Esophagus squamous epithelium (tissue), 5 donors: ENCODE measurements at regions not wholly inside any gene's neighbourhood (a gene's known extent, or its start where the extent isn't known, plus 50 kb on each side); places are given as distances from the start of the nearest gene placed in this dataset.

Experiments used
- DNase-seq: peaks from one replicate; lab custom pipeline; 2025; lab: John Stamatoyannopoulos, UW
- H3K27ac ChIP-seq, 4 donors: fragments of 200-600 bp; sonication (generic); one replicate each; pipeline ENCODE4 v1.5.1; 2016 to 2019; ENCODE audit warnings: mild to moderate bottlenecking in 1 of 4
- H3K27me3 ChIP-seq, 4 donors: fragments of 200-600 bp; sonication (generic); 1 replicate in 3 of 4; 2 replicates in 1 of 4; pipeline versions ENCODE4 v1.5.1 to v1.6.0; 2017 to 2021; ENCODE audit warnings: antibody characterized with exemption in 1 of 4
- H3K36me3 ChIP-seq, 3 donors: fragments of 200-600 bp; sonication (generic); one replicate each; pipeline ENCODE4 v1.5.1; 2016 to 2019
- H3K4me1 ChIP-seq, 3 donors: fragments of 200-600 bp; sonication (generic); one replicate each; pipeline ENCODE4 v1.5.1; 2017 to 2019
- H3K4me3 ChIP-seq, 4 donors: fragments of 200-600 bp; sonication (generic); 1 replicate in 3 of 4; 2 replicates in 1 of 4; pipeline ENCODE4 v1.5.1; 2016 to 2019; ENCODE audit warnings: mild to moderate bottlenecking in 2 of 4, moderate library complexity in 1 of 4
- H3K9me3 ChIP-seq, 3 donors: fragments of 200-600 bp; sonication (generic); one replicate each; pipeline ENCODE4 v1.5.1; 2016 to 2019
- CTCF ChIP-seq, 6 experiments: fragments of 450-650 bp in 4 of 6; fragments of 200-600 bp in 2 of 6; sonication (generic) in 2 of 6; IDR thresholded peaks; one replicate each; pipeline ENCODE4 v1.5.1; 2016 to 2019; ENCODE audit warnings: antibody characterized with exemption in 6 of 6, mild to moderate bottlenecking in 4 of 6, moderate library complexity in 4 of 6
- POLR2A ChIP-seq, 4 donors: fragments of 450-650 bp; IDR thresholded peaks; one replicate each; pipeline ENCODE4 v1.6.1; 2017; ENCODE audit warnings: antibody characterized with exemption in 4 of 4, mild to moderate bottlenecking in 4 of 4, moderate library complexity in 3 of 4
- WGBS, 2 donors: methylation state at CpG; one replicate each; pipeline ENCODE4 v1.1.5; 2018; 5-methylcytosine and 5-hydroxymethylcytosine counted together
- intact Hi-C: fragments of 100-400 bp; cut with DNase I; formaldehyde crosslinking; loops from one replicate; pipeline ENCODE4 v1.15.0; 2022
- donor health status: DM: yes; HTN: yes; CAD: no.

- TF ChIP-seq CTCF (IDR thresholded peaks at IDR 0.05) (no peak), POLR2A (IDR thresholded peaks at IDR 0.05) (no peak)
- WGBS, 2 donors: 100% methylated on average over 1 of the region's 1 CpG
- intact Hi-C loops: no loop called here
Observed at GRCh38 chr3:182233405-182233804, 521.7 kb downstream of the SOX2 start.

GRCh38 chr3:182233957-182234356, 522.2 kb downstream of the SOX2 start:
- no peak overlapping the region for H3K27ac ChIP-seq
- 48 to 54% methylated on average over 3 of the region's 3 CpGs for WGBS, 2 donors
- H3K36me3 ChIP-seq: no peaks in the 10 kb centered on the region
- H3K4me3 ChIP-seq: no peak overlapping the region
- peaks cover 0 to 5% (median 0%) of the 10 kb centered on the region in 3 donors for H3K4me1 ChIP-seq
- TF ChIP-seq CTCF (IDR thresholded peaks at IDR 0.05) (no peak), POLR2A (IDR thresholded peaks at IDR 0.05) (no peak)
- intact Hi-C loops: no loop called here
- DNase-seq: no peak
- no peaks in the 10 kb centered on the region for H3K27me3 ChIP-seq
- H3K9me3 ChIP-seq: no peaks in the 10 kb centered on the region

More at GRCh38 chr3:182233405-182233804, 521.7 kb downstream of the SOX2 start:
- Histone ChIP-seq H3K27ac (no peak overlapping the region), H3K9me3 (no peaks in the 10 kb centered on the region), H3K4me3 (no peak overlapping the region), H3K4me1 (peaks cover 0 to 5% (median 0%) of the 10 kb centered on the region in 3 donors), H3K27me3 (no peaks in the 10 kb centered on the region), H3K36me3 (no peaks in the 10 kb centered on the region)
- no peak for DNase-seq

GRCh38 chr3:182234881-182235280, 523.2 kb downstream of the SOX2 start:
- H3K36me3 ChIP-seq: no peaks in the 10 kb centered on the region
- no peaks in the 10 kb centered on the region for H3K27me3 ChIP-seq
- H3K4me1 ChIP-seq: peaks cover 0 to 5% (median 0%) of the 10 kb centered on the region in 3 donors
- H3K9me3 ChIP-seq: no peaks in the 10 kb centered on the region
- H3K27ac ChIP-seq: peak overlapping the region in 2 of 4 donors; percentile 7 to 51
- WGBS, 2 donors: 23 to 25% methylated on average over 2 of the region's 2 CpGs
- TF ChIP-seq POLR2A (IDR thresholded peaks at IDR 0.05): no peak
- no peak for TF ChIP-seq CTCF (IDR thresholded peaks at IDR 0.05)
- H3K4me3 ChIP-seq: no peak overlapping the region
- intact Hi-C loops: no loop called here
- no peak for DNase-seq

- Histone ChIP-seq H3K9me3 (no peaks in the 10 kb centered on the region), H3K27me3 (no peaks in the 10 kb centered on the region), H3K4me1 (peaks cover 0 to 5% (median 0%) of the 10 kb centered on the region in 3 donors), H3K27ac (peak overlapping the region in 2 of 4 donors; percentile 44 to 47), H3K36me3 (no peaks in the 10 kb centered on the region), H3K4me3 (no peak overlapping the region)
- intact Hi-C loops: no loop called here
- TF ChIP-seq CTCF (IDR thresholded peaks at IDR 0.05) (no peak), POLR2A (IDR thresholded peaks at IDR 0.05) (no peak)
- no peak for DNase-seq
- WGBS, 2 donors: 61 to 63% methylated on average over 2 of the region's 2 CpGs
Observed at GRCh38 chr3:182235504-182235903, 523.8 kb downstream of the SOX2 start.

- H3K9me3 ChIP-seq: no peaks in the 10 kb centered on the region
- no peak overlapping the region for H3K4me3 ChIP-seq
- no peaks in the 10 kb centered on the region for H3K36me3 ChIP-seq
- no peaks in the 10 kb centered on the region for H3K27me3 ChIP-seq
- peaks cover 0 to 13% (median 0%) of the 10 kb centered on the region in 3 donors for H3K4me1 ChIP-seq
- WGBS, 2 donors: 74 to 75% methylated on average over 8 of the region's 8 CpGs
- H3K27ac ChIP-seq: no peak overlapping the region
- no peak for TF ChIP-seq POLR2A (IDR thresholded peaks at IDR 0.05)
- no peak for TF ChIP-seq CTCF (IDR thresholded peaks at IDR 0.05)
- DNase-seq: no peak
- intact Hi-C loops: no loop called here
Observed at GRCh38 chr3:182238126-182238525, 526.4 kb downstream of the SOX2 start.
